Keratinocyte (primary cell): ENCODE measurements at regions not wholly inside any gene's neighbourhood (a gene's known extent, or its start where the extent isn't known, plus 50 kb on each side); places are given as distances from the start of the nearest gene placed in this dataset.

Experiments used
- DNase-seq: peaks from one replicate; pipeline ENCODE4 v3.0.0-alpha.2; 2011; ENCODE audit warnings: low read depth, missing footprints, low spot score
- FAIRE-seq: peaks from 2 replicates; lab custom pipeline; 2011; peaks lifted over from hg19 to GRCh38; lab: Jason Lieb, UNC
- H2AFZ ChIP-seq: 2 replicates; pipeline ENCODE4 v1.6.0; 2012; ENCODE audit warnings: low read length, control low read depth, inconsistent platforms; ENCODE audit not compliant: control insufficient read depth
- H3K27ac ChIP-seq: 2 replicates; pipeline ENCODE4 v1.5.1; 2011; ENCODE audit warnings: low read length; ENCODE audit not compliant: control insufficient read depth, insufficient read depth
- H3K27me3 ChIP-seq: 3 replicates; pipeline ENCODE4 v1.6.0; 2011; ENCODE audit warnings: low read length; ENCODE audit not compliant: control insufficient read depth, insufficient read depth; ENCODE audit errors: extremely low read depth
- H3K36me3 ChIP-seq, 2 experiments: 2 replicates in 1 of 2; 3 replicates in 1 of 2; pipeline ENCODE4 v1.5.1; 2011; ENCODE audit warnings: low read length in 2 of 2, mild to moderate bottlenecking in 1 of 2; ENCODE audit not compliant: control insufficient read depth in 2 of 2, insufficient read depth in 2 of 2; ENCODE audit errors: extremely low read depth in 1 of 2
- H3K4me1 ChIP-seq: 3 replicates; pipeline ENCODE4 v1.5.1; 2011; ENCODE audit warnings: low read length; ENCODE audit not compliant: control insufficient read depth, insufficient read depth; ENCODE audit errors: extremely low read depth
- H3K4me2 ChIP-seq: 3 replicates; pipeline ENCODE4 v1.6.0; 2011; ENCODE audit warnings: low read depth, low read length; ENCODE audit not compliant: control insufficient read depth, insufficient read depth; ENCODE audit errors: extremely low read depth
- H3K4me3 ChIP-seq, 3 experiments: fragments of 200-600 bp in 1 of 3; sonication (generic) in 1 of 3; 2 replicates in 2 of 3; 3 replicates in 1 of 3; pipeline ENCODE4 v1.5.1; 2011 to 2016; ENCODE audit warnings: low read length in 3 of 3, mild to moderate bottlenecking in 3 of 3, control low read depth in 2 of 3, inconsistent platforms in 1 of 3, low read depth in 1 of 3, mixed read lengths in 1 of 3, mixed run types in 1 of 3, moderate library complexity in 1 of 3; ENCODE audit not compliant: control insufficient read depth in 2 of 3, insufficient read depth in 2 of 3; ENCODE audit errors: extremely low read depth in 1 of 3
- H3K79me2 ChIP-seq: 2 replicates; pipeline ENCODE4 v1.6.0; 2012; ENCODE audit warnings: low read length; ENCODE audit not compliant: control insufficient read depth, insufficient read depth
- H3K9ac ChIP-seq: 3 replicates; pipeline ENCODE4 v1.6.0; 2011; ENCODE audit warnings: low read length; ENCODE audit not compliant: control insufficient read depth, insufficient read depth; ENCODE audit errors: extremely low read depth
- H3K9me1 ChIP-seq: 3 replicates; pipeline ENCODE4 v1.6.0; 2011; ENCODE audit warnings: low read length; ENCODE audit not compliant: control insufficient read depth, insufficient read depth; ENCODE audit errors: extremely low read depth
- H3K9me3 ChIP-seq: 2 replicates; pipeline ENCODE4 v1.5.1; 2012; ENCODE audit warnings: low read depth, low read length; ENCODE audit not compliant: control insufficient read depth
- H4K20me1 ChIP-seq: 3 replicates; pipeline ENCODE4 v1.6.0; 2011; ENCODE audit warnings: low read length; ENCODE audit not compliant: control insufficient read depth, insufficient read depth; ENCODE audit errors: extremely low read depth
- EZH2 ChIP-seq: IDR thresholded peaks from one replicate; pipeline ENCODE4 v1.6.1; 2012; ENCODE audit warnings: inconsistent platforms, mild to moderate bottlenecking, low read length, moderate library complexity
- dilution Hi-C: fragments of 300-500 bp; cut with MboI; formaldehyde crosslinking; loops from one replicate; pipeline ENCODE4 v1.7.0; 2020; ENCODE audit warnings: low sequenced_read_pairs; ENCODE audit not compliant: extremely low pct_ligation_motif_present
- TF ChIP-seq, protein P1 (sequence below), 3 experiments: IDR thresholded peaks in 1 of 3; conservative IDR thresholded peaks in 1 of 3; optimal IDR thresholded peaks in 1 of 3; 2 replicates in 2 of 3; 3 replicates in 1 of 3; pipeline versions ENCODE3 to v1.5.1; 2011; ENCODE audit warnings: low read length in 3 of 3, mild to moderate bottlenecking in 3 of 3, moderate library complexity in 2 of 3, control low read depth in 1 of 3, inconsistent platforms in 1 of 3; ENCODE audit not compliant: insufficient read depth in 2 of 3; ENCODE audit errors: extremely low read depth in 1 of 3

GRCh38 chr7:114835861-114836260, 86.0 kb upstream of the MDFIC start:
- H3K9me3 ChIP-seq, result no peaks in the 10 kb centered on the region
- TF ChIP-seq EZH2, result no peak
- TF ChIP-seq, protein P1, sequence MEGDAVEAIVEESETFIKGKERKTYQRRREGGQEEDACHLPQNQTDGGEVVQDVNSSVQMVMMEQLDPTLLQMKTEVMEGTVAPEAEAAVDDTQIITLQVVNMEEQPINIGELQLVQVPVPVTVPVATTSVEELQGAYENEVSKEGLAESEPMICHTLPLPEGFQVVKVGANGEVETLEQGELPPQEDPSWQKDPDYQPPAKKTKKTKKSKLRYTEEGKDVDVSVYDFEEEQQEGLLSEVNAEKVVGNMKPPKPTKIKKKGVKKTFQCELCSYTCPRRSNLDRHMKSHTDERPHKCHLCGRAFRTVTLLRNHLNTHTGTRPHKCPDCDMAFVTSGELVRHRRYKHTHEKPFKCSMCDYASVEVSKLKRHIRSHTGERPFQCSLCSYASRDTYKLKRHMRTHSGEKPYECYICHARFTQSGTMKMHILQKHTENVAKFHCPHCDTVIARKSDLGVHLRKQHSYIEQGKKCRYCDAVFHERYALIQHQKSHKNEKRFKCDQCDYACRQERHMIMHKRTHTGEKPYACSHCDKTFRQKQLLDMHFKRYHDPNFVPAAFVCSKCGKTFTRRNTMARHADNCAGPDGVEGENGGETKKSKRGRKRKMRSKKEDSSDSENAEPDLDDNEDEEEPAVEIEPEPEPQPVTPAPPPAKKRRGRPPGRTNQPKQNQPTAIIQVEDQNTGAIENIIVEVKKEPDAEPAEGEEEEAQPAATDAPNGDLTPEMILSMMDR (optimal IDR thresholded peaks at IDR 0.05 in 1 of 3, IDR thresholded peaks at IDR 0.05 in 1 of 3, conservative IDR thresholded peaks at IDR 0.05 in 1 of 3; ENCODE audit: extremely low read depth in 1 of 3, insufficient read depth in 2 of 3, low read length in 3 of 3), result no peak
- no peaks in the 10 kb centered on the region for H3K4me1 ChIP-seq
- H3K27ac ChIP-seq, result no peak overlapping the region
- FAIRE-seq, result no peak
- H3K27me3 ChIP-seq, result no peaks in the 10 kb centered on the region
- DNase-seq, result no peak
- no peak overlapping the region for H2AFZ ChIP-seq
- H3K79me2 ChIP-seq, result no peaks in the 10 kb centered on the region
- dilution Hi-C loops, result no loop called here
- H3K4me2 ChIP-seq, result no peak overlapping the region
- H4K20me1 ChIP-seq, result no peaks in the 10 kb centered on the region
- H3K36me3 ChIP-seq, result no peaks in the 10 kb centered on the region
- no peaks in the 10 kb centered on the region for H3K9me1 ChIP-seq
- no peak overlapping the region for H3K4me3 ChIP-seq
- H3K9ac ChIP-seq, result no peak overlapping the region

DNA sequence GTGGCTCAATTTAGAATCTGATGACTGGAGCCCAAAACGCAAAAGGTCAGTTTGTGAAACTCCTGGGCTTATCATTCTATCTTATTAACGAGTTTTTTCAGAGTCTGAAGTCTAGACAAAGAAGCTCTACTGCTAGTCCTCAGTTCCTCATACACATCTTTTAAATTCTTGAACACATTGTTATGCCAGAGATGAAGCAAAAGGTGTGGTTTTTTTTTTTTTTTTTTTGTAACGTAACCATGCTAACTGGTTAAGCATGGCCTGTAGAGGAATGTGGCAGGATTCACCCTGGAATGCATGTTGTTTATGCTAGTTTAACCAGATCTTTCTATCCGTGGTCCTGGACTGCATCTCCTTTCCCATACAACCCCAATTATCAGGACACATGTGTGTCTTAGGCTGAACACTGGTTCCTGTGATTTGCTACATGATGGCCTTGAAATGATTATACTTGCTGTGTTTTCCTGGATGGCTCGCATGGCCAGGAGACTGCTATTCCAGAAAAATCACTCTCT, 79.3 kb upstream of the MDFIC start:
- Histone ChIP-seq H3K9me1 (no peaks in the 10 kb centered on the region), H2AFZ (no peak overlapping the region), H3K36me3 (no peaks in the 10 kb centered on the region), H3K4me1 (no peaks in the 10 kb centered on the region), H3K4me2 (no peak overlapping the region), H3K9ac (no peak overlapping the region), H3K79me2 (no peaks in the 10 kb centered on the region), H3K4me3 (no peak overlapping the region), H4K20me1 (no peaks in the 10 kb centered on the region), H3K9me3 (no peaks in the 10 kb centered on the region), H3K27ac (no peak overlapping the region), H3K27me3 (no peaks in the 10 kb centered on the region)
- DNase-seq, result no peak
- dilution Hi-C loops, result no loop called here
- FAIRE-seq, result no peak
- TF ChIP-seq, protein P1 (optimal IDR thresholded peaks at IDR 0.05 in 1 of 3, IDR thresholded peaks at IDR 0.05 in 1 of 3, conservative IDR thresholded peaks at IDR 0.05 in 1 of 3; ENCODE audit: extremely low read depth in 1 of 3, insufficient read depth in 2 of 3, low read length in 3 of 3), result no peak
- no peak for TF ChIP-seq EZH2
